ENCODE measurements at regions not wholly inside any gene's neighbourhood (a gene's known extent, or its start where the extent isn't known, plus 50 kb on each side); places are given as distances from the start of the nearest gene placed in this dataset.

DNA sequence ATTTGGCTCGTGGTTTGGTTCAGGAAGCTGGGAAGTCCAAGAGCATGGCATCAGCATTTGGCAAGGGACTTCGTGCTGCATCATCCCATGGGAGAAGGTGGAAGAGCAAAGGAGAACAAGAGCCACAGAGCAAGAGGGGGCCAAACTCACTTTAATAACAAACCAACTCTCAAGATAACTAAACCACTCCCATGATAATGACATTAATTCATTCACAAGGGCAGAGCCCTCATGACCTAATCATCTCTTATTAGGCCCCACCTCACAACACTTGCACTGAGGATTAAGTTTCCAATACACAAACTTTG, 113.4 kb upstream of the ATXN3L start:
- H2BK12ac ChIP-seq (ENCODE audit: insufficient read length, low read depth, low read length), result no peak overlapping the region
- H2BK5ac ChIP-seq (ENCODE audit: insufficient read length, low read length), result no peak overlapping the region
- H2AFZ ChIP-seq (ENCODE audit: low read length), result no peak overlapping the region
- H2AK5ac ChIP-seq (ENCODE audit: insufficient read length, low read length), result no peak overlapping the region
- H4K5ac ChIP-seq (ENCODE audit: insufficient read length, low read depth, low read length), result no peak overlapping the region
- no peak overlapping the region for H3K56ac ChIP-seq (ENCODE audit: insufficient read length, low read depth, low read length)
- H3K23ac ChIP-seq (ENCODE audit: insufficient read length, low read depth, low read length), result no peak overlapping the region
- no peak overlapping the region for H3K18ac ChIP-seq (ENCODE audit: insufficient read length, low read depth, low read length)
- no peaks in the 10 kb centered on the region for H3K9me3 ChIP-seq (ENCODE audit: control insufficient read depth, low read depth, low read length)
- no peak overlapping the region for H2BK20ac ChIP-seq (ENCODE audit: low read depth, low read length, poor library complexity, severe bottlenecking)
- no peak overlapping the region for H4K8ac ChIP-seq (replicated peaks; ENCODE audit: insufficient read length, low read depth, low read length)
- no peaks in the 10 kb centered on the region for H4K20me1 ChIP-seq (ENCODE audit: control insufficient read depth, insufficient read depth, insufficient read length)
- peaks cover 7 to 8% of the 10 kb centered on the region in 2 experiments for H3K4me1 Mint-ChIP-seq
- H3K79me1 ChIP-seq (ENCODE audit: insufficient read depth, low read depth, low read length, poor library complexity, severe bottlenecking), result no peaks in the 10 kb centered on the region
- peaks cover 3% of the 10 kb centered on the region; the same call in 1 of the 2 replicates for H3K4me1 ChIP-seq (ENCODE audit: insufficient read depth, low read length)
- no peak overlapping the region for H4K91ac ChIP-seq (ENCODE audit: insufficient read length, low read depth, low read length)
- no CpG with 5 or more reads among the region's 2 CpGs for WGBS (ENCODE audit: extremely low coverage, insufficient read length, low lambda C conversion rate)
- H3K4me3 Mint-ChIP-seq, result no peak overlapping the region
- no peak overlapping the region for H3K14ac ChIP-seq (ENCODE audit: insufficient read depth, low read length)
- TF ChIP-seq, protein P1, sequence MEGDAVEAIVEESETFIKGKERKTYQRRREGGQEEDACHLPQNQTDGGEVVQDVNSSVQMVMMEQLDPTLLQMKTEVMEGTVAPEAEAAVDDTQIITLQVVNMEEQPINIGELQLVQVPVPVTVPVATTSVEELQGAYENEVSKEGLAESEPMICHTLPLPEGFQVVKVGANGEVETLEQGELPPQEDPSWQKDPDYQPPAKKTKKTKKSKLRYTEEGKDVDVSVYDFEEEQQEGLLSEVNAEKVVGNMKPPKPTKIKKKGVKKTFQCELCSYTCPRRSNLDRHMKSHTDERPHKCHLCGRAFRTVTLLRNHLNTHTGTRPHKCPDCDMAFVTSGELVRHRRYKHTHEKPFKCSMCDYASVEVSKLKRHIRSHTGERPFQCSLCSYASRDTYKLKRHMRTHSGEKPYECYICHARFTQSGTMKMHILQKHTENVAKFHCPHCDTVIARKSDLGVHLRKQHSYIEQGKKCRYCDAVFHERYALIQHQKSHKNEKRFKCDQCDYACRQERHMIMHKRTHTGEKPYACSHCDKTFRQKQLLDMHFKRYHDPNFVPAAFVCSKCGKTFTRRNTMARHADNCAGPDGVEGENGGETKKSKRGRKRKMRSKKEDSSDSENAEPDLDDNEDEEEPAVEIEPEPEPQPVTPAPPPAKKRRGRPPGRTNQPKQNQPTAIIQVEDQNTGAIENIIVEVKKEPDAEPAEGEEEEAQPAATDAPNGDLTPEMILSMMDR (conservative IDR thresholded peaks at IDR 0.05), result no peak
- no peaks in the 10 kb centered on the region for H3K27me3 ChIP-seq (ENCODE audit: insufficient read depth, low read length)
- no peak overlapping the region for H3K9ac ChIP-seq (ENCODE audit: extremely low read depth, insufficient read length, low read length)
- no peak overlapping the region for H3K27ac Mint-ChIP-seq
- no peak overlapping the region for H3K4ac ChIP-seq (ENCODE audit: low read depth, low read length)
- no peak for DNase-seq
- H2BK120ac ChIP-seq (ENCODE audit: low read depth, low read length, poor library complexity, severe bottlenecking), result no peak overlapping the region
- no peak overlapping the region for H2BK15ac ChIP-seq (ENCODE audit: low read depth, low read length)
- no peak overlapping the region for H3T11ph ChIP-seq (ENCODE audit: low read length)
- no peaks in the 10 kb centered on the region for H3K23me2 ChIP-seq (ENCODE audit: insufficient read length, low read depth, low read length, poor library complexity, severe bottlenecking)
- H3K79me2 ChIP-seq (ENCODE audit: insufficient read depth, low read length), result no peaks in the 10 kb centered on the region
- H3K36me3 Mint-ChIP-seq (ENCODE audit: insufficient read depth in 1 of 3, low read depth in 3 of 3), result peaks cover 0 to 7% (median 5%) of the 10 kb centered on the region in 3 experiments; a peak in 5 of 7 replicates
- no peak overlapping the region for H3K4me2 ChIP-seq (ENCODE audit: insufficient read depth, insufficient read length, low read length)
- peaks cover 48 to 56% of the 10 kb centered on the region in 2 experiments for H3K9me3 Mint-ChIP-seq
- no peak overlapping the region for H3K27ac ChIP-seq (ENCODE audit: insufficient read length, low read depth, low read length)
- H3K27me3 Mint-ChIP-seq (ENCODE audit: low read depth), result no peaks in the 10 kb centered on the region

Measured in H9 (cell line).